Right lobe of liver (tissue), 4 donors: ENCODE measurements at regions not wholly inside any gene's neighbourhood (a gene's known extent, or its start where the extent isn't known, plus 50 kb on each side); places are given as distances from the start of the nearest gene placed in this dataset.

Experiments used
- CTCF ChIP-seq, 4 donors: fragments of 200-600 bp in 3 of 4; fragments of 450-650 bp in 1 of 4; IDR thresholded peaks; one replicate each; pipeline versions ENCODE4 v1.5.1 to v1.8.0; 2016 to 2022; ENCODE audit warnings: antibody characterized with exemption in 4 of 4, mild to moderate bottlenecking in 2 of 4
- POLR2A ChIP-seq: fragments of 450-650 bp; IDR thresholded peaks from one replicate; pipeline ENCODE4 v1.6.1; 2017; ENCODE audit warnings: antibody characterized with exemption, mild to moderate bottlenecking
- donor health status: DM: no; HTN: no; CAD: no.
- donor health status: DM: no; HTN: no; CAD: no.
- donor health status: DM: no; HTN: yes; CAD: no.

- no peak for TF ChIP-seq CTCF (IDR thresholded peaks at IDR 0.05)
- no peak for TF ChIP-seq POLR2A
Observed at GRCh38 chr2:239715606-239716005, 309.5 kb downstream of the NDUFA10 start.
